ENCODE measurements at regions not wholly inside any gene's neighbourhood (a gene's known extent, or its start where the extent isn't known, plus 50 kb on each side); places are given as distances from the start of the nearest gene placed in this dataset.

GRCh38 chr14:101193845-101194372, 290.4 kb upstream of the RTL1 start:
- TF ChIP-seq, protein P1, sequence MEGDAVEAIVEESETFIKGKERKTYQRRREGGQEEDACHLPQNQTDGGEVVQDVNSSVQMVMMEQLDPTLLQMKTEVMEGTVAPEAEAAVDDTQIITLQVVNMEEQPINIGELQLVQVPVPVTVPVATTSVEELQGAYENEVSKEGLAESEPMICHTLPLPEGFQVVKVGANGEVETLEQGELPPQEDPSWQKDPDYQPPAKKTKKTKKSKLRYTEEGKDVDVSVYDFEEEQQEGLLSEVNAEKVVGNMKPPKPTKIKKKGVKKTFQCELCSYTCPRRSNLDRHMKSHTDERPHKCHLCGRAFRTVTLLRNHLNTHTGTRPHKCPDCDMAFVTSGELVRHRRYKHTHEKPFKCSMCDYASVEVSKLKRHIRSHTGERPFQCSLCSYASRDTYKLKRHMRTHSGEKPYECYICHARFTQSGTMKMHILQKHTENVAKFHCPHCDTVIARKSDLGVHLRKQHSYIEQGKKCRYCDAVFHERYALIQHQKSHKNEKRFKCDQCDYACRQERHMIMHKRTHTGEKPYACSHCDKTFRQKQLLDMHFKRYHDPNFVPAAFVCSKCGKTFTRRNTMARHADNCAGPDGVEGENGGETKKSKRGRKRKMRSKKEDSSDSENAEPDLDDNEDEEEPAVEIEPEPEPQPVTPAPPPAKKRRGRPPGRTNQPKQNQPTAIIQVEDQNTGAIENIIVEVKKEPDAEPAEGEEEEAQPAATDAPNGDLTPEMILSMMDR (conservative IDR thresholded peaks at IDR 0.05) = no peak
- TF ChIP-seq ZFX (IDR thresholded peaks at IDR 0.05) = no peak
